Right lobe of liver (tissue), 6 donors: ENCODE measurements at regions not wholly inside any gene's neighbourhood (a gene's known extent, or its start where the extent isn't known, plus 50 kb on each side); places are given as distances from the start of the nearest gene placed in this dataset.

Experiments used
- ATAC-seq, 4 donors: fragments of 200-7000 bp; cut with Tn5 transposase; one replicate each; pipeline ENCODE4 v1.9.1; 2020; ENCODE audit warnings: mild to moderate bottlenecking in 4 of 4, moderate library complexity in 4 of 4
- DNase-seq, 3 donors: peaks; one replicate each; pipeline ENCODE4 v3.0.0-alpha.2; 2020
- H3K27ac ChIP-seq, 3 donors: fragments of 200-600 bp; one replicate each; pipeline ENCODE4 v1.8.0; 2022
- H3K27me3 ChIP-seq, 2 donors: fragments of 200-600 bp; one replicate each; pipeline ENCODE4 v1.8.0; 2022
- H3K36me3 ChIP-seq, 4 donors: fragments of 200-600 bp; sonication (generic) in 1 of 4; one replicate each; pipeline versions ENCODE4 v1.5.1 to v1.8.0; 2017 to 2022; ENCODE audit warnings: control low read depth in 1 of 4
- H3K4me1 ChIP-seq, 4 donors: fragments of 200-600 bp; sonication (generic) in 1 of 4; one replicate each; pipeline versions ENCODE4 v1.5.1 to v1.8.0; 2017 to 2022; ENCODE audit warnings: control low read depth in 1 of 4
- H3K4me3 ChIP-seq, 3 donors: fragments of 200-600 bp; one replicate each; pipeline ENCODE4 v1.8.0; 2022
- H3K9me3 ChIP-seq, 4 donors: fragments of 200-600 bp; sonication (generic) in 1 of 4; one replicate each; pipeline versions ENCODE4 v1.5.1 to v1.8.0; 2017 to 2022; ENCODE audit warnings: control low read depth in 1 of 4
- POLR2A ChIP-seq: fragments of 450-650 bp; IDR thresholded peaks from one replicate; pipeline ENCODE4 v1.6.1; 2017; ENCODE audit warnings: antibody characterized with exemption, mild to moderate bottlenecking
- WGBS: methylation state at CpG from one replicate; pipeline ENCODE4 v1.1.6; 2018; ENCODE audit warnings: low coverage, low lambda C conversion rate; ENCODE audit not compliant: insufficient coverage; ENCODE audit errors: missing lambda C conversion rate; 5-methylcytosine and 5-hydroxymethylcytosine counted together
- intact Hi-C, 2 donors: fragments of 100-400 bp; cut with DNase I; formaldehyde crosslinking; loops; one replicate each; pipeline versions ENCODE4 v1.11.2 to v1.14.1; 2022
- TF ChIP-seq, protein P1 (sequence below), 4 donors: fragments of 200-600 bp in 3 of 4; fragments of 450-650 bp in 1 of 4; IDR thresholded peaks; one replicate each; pipeline versions ENCODE4 v1.5.1 to v1.8.0; 2016 to 2022; ENCODE audit warnings: antibody characterized with exemption in 4 of 4, mild to moderate bottlenecking in 2 of 4
- donor health status: DM: no; HTN: yes; CAD: no.
- donor health status: DM: no; HTN: no; CAD: no.
- donor health status: DM: no; HTN: no; CAD: no.
- donor health status: DM: no; HTN: yes; CAD: no.
- donor health status: DM: no; HTN: yes; CAD: no.

DNA sequence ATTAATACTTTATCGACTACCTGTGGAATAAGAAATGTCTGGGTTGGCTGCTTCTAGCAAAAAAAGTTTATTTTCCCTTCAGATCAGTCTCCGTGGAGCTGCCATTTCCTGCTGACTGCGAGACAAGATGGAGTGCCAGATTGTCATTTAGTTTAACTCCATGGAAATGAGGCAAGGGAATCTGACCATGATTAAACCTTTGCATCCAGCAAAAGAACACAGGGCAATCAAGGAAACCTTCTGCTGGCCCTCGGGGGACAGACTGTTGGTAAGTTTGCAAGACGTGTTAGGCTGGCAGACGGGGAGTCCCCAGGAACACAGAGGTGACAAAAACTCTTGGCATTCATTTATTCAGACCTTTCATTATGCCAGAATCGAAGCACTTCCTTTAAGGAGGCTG lies 52.2 kb upstream of the SPACA1 start:
- TF ChIP-seq, protein P1, sequence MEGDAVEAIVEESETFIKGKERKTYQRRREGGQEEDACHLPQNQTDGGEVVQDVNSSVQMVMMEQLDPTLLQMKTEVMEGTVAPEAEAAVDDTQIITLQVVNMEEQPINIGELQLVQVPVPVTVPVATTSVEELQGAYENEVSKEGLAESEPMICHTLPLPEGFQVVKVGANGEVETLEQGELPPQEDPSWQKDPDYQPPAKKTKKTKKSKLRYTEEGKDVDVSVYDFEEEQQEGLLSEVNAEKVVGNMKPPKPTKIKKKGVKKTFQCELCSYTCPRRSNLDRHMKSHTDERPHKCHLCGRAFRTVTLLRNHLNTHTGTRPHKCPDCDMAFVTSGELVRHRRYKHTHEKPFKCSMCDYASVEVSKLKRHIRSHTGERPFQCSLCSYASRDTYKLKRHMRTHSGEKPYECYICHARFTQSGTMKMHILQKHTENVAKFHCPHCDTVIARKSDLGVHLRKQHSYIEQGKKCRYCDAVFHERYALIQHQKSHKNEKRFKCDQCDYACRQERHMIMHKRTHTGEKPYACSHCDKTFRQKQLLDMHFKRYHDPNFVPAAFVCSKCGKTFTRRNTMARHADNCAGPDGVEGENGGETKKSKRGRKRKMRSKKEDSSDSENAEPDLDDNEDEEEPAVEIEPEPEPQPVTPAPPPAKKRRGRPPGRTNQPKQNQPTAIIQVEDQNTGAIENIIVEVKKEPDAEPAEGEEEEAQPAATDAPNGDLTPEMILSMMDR (IDR thresholded peaks at IDR 0.05) = no peak
- TF ChIP-seq POLR2A = no peak
- Histone ChIP-seq H3K4me3 (no peak overlapping the region), H3K36me3 (no peaks in the 10 kb centered on the region), H3K9me3 (no peaks in the 10 kb centered on the region), H3K27me3 (no peaks in the 10 kb centered on the region), H3K27ac (no peak overlapping the region), H3K4me1 (no peaks in the 10 kb centered on the region)
- 66% methylated on average over 3 of the region's 7 CpGs for WGBS
- DNase-seq (no peak), ATAC-seq (no peak)
- intact Hi-C loops = no loop called here

DNA sequence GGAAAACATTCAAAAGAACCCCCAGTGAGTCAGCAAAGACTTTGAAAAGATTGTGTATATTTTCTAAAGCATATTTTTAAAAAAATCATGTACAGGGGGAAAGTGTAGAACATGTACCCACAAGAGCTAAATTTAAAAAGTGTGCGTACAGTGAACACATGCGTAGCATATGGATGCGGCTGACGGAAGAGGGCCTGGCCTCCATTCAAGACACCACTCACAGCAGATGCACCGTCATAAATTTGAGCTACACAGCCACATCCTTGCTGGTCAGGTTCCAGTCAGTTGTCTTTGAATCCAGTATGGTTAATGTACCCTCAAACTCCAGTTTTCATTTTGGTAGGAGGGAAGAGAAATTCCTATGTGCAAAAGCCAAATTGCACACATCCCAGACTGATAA lies 54.3 kb upstream of the SPACA1 start:
- no peak overlapping the region for H3K4me3 ChIP-seq
- ATAC-seq (no peak), DNase-seq (no peak)
- no peaks in the 10 kb centered on the region for H3K36me3 ChIP-seq
- H3K9me3 ChIP-seq = no peaks in the 10 kb centered on the region
- 77% methylated on average over 5 of the region's 5 CpGs for WGBS
- intact Hi-C loops = no loop called here
- no peak overlapping the region for H3K27ac ChIP-seq
- TF ChIP-seq, protein P1 (IDR thresholded peaks at IDR 0.05) = no peak
- TF ChIP-seq POLR2A = no peak
- H3K4me1 ChIP-seq = no peaks in the 10 kb centered on the region
- no peaks in the 10 kb centered on the region for H3K27me3 ChIP-seq

DNA sequence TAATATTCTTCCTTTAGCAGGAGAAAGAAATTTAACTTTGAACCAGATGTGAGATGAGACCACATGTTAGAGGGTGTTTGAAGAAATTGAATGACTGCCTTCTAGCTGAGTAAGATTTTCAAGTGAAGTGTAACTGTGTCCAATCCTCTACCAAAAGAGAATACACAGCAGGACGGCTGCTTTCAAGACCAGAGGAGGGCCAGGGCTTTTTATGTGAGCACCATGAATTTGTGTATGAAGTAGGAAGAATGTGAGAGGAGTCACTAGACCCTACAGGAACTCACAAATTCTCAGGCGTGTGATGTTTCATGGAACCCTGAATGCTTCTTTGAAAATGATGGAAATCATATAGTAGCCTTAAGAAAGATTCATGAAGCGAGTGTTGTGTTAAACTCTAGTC lies 56.8 kb upstream of the SPACA1 start:
- 78% methylated on average over 3 of the region's 3 CpGs for WGBS
- no peaks in the 10 kb centered on the region for H3K27me3 ChIP-seq
- no peaks in the 10 kb centered on the region for H3K36me3 ChIP-seq
- no peaks in the 10 kb centered on the region for H3K4me1 ChIP-seq
- H3K27ac ChIP-seq = no peak overlapping the region
- TF ChIP-seq POLR2A = no peak
- TF ChIP-seq, protein P1 (IDR thresholded peaks at IDR 0.05) = no peak
- no peak overlapping the region for H3K4me3 ChIP-seq
- intact Hi-C loops = no loop called here
- DNase-seq (no peak), ATAC-seq (no peak)
- no peaks in the 10 kb centered on the region for H3K9me3 ChIP-seq

DNA sequence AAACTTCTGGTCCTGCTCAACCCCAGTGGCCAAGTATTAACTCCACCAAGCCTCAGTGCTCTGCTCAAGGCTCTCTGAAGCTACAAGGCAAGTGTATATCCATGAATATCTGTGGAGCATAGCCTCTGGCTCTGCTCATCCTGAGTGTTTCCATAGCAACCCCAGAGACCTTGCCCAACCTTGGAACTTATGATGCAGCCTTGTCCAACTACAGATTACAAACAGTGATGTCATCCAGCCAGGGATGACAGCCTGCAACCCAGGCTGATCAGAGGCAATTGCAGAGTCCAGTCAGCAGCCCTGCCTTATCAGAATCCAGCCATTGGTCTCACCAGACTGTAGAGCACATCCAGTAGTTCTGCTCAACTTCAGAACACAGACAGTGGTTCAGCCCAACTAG lies 65.5 kb upstream of the SPACA1 start:
- Histone ChIP-seq H3K4me1 (no peaks in the 10 kb centered on the region), H3K27me3 (no peaks in the 10 kb centered on the region), H3K4me3 (no peak overlapping the region), H3K9me3 (no peaks in the 10 kb centered on the region), H3K36me3 (no peaks in the 10 kb centered on the region), H3K27ac (no peak overlapping the region)
- TF ChIP-seq POLR2A = no peak
- TF ChIP-seq, protein P1 (IDR thresholded peaks at IDR 0.05) = no peak
- intact Hi-C loops = no loop called here
- DNase-seq (no peak), ATAC-seq (no peak)

DNA sequence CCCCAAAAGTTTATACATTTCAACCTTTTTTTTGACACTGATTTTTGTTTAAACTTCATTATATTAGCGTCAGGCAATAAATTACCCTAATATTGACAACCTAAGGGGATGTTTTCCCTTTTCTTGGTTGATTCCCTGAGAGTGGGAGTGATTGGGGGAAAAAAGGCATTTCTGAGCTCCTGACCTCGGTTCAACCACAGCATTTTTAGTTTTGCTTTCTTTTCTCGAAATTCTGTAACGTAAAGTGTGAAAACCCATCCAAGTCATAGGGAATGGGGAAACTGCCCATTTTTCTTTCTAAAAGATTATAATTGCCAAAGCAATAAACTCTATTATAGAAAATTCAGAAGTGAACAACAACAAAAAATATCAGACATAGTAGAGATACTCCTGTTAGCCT lies 67.9 kb upstream of the SPACA1 start:
- H3K4me3 ChIP-seq = no peak overlapping the region
- no peaks in the 10 kb centered on the region for H3K4me1 ChIP-seq
- intact Hi-C loops = no loop called here
- no peak overlapping the region for H3K27ac ChIP-seq
- no peaks in the 10 kb centered on the region for H3K27me3 ChIP-seq
- no peak for ATAC-seq
- no peak for DNase-seq
- WGBS = 63% methylated on average over 4 of the region's 4 CpGs
- no peaks in the 10 kb centered on the region for H3K9me3 ChIP-seq
- no peak for TF ChIP-seq POLR2A
- TF ChIP-seq, protein P1 (IDR thresholded peaks at IDR 0.05) = no peak
- H3K36me3 ChIP-seq = no peaks in the 10 kb centered on the region
